ENCODE measurements at regions not wholly inside any gene's neighbourhood (a gene's known extent, or its start where the extent isn't known, plus 50 kb on each side); places are given as distances from the start of the nearest gene placed in this dataset.

GRCh38 chr15:98421419-98422129 is 226.8 kb upstream of the IGF1R start:
- DNase-seq (ENCODE audit: low read depth): no peak

- DNase-seq (ENCODE audit: low read depth): no peak
Measured at GRCh38 chr15:98422130-98422478, 226.2 kb upstream of the IGF1R start.

GRCh38 chr15:98425173-98425572 is 223.2 kb upstream of the IGF1R start:
- no peak for DNase-seq (ENCODE audit: low read depth)

- DNase-seq (ENCODE audit: low read depth): no peak
Measured at GRCh38 chr15:98427321-98427720, 221.0 kb upstream of the IGF1R start.

- peak; percentile 19 for DNase-seq (ENCODE audit: low read depth)
Measured at GRCh38 chr15:98428253-98428989, 219.9 kb upstream of the IGF1R start.

DNA sequence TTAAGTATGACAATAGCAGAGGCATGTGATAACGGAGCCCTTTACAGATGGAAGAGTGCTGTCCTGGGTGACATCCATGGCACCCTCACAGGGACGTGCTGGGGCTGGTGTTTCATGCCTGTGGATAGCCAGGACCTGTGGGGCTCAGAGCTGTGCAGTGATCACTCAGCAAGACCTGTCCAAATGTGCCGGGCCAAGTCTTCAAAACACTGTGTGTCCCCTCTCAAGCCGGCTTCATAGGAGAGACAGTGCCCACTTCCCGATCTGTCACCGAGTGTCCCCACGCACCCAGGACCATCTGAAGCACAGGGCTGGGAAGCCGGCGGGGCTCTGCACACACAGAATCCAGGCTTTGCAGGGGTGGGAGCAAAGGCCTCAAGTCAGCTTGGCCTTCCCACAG is 217.2 kb upstream of the IGF1R start:
- no peak for DNase-seq (ENCODE audit: low read depth)

DNA sequence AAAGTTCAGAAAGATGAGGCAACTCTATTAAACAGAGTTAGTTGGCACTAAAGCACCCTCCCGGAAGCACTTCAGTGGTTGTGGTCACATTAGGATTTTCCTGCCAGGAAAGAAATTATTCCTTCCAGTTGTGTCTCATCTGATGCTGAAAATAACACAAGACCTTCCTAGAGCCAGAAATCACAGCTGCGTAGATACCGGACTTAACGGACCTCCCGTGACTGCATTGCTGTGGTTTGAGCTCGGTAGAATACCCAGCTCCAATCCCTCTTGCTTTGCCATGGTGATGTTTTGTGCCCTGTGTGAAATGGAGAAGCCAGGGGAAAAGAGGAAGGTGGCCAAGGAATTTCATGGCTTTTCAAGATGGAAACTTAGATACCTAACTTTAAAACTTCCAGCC is 215.0 kb upstream of the IGF1R start:
- no peak for DNase-seq (ENCODE audit: low read depth)

DNA sequence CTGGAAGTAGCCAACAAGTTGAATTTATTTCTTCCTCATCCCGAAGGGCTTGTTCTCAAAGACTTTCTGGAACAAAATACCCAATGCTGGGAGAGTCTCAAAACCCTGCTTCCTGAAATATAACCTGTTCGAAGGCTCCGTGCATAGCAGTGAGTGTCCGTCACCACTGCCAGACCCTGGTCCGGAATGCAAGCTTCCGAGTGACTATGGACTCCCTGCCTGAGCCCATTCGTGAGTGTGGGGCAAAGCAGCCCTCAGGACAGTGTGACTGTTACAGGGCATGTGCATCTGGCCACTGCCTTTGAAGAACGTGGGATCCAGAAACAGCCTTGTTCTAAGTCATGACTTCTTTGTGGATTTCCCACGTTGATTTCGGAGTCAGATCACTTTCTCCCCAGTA is 214.5 kb upstream of the IGF1R start:
- DNase-seq (ENCODE audit: low read depth): no peak

- no peak for DNase-seq (ENCODE audit: low read depth)
Measured at GRCh38 chr15:98437752-98438151, 210.6 kb upstream of the IGF1R start.

DNA sequence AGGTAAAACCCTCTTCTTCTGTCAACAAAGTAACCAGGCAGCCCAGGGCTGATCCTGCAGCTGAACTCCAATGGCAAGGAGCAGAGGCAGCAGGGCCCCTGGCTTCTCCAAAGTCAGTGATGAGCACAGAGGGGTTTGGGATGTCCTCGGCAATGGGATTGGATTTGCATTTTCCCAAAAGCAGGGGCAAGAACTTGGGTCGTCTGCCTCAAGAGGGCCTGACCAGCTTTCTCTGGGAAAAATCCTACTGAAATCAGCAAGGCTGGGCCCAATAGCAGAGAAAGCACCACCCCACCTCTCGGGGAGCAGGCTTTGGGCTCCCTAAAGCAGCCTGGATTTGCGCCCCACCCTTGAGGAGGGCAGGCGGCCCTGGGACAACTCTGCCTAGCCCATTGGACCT is 210.0 kb upstream of the IGF1R start:
- no peak for DNase-seq (ENCODE audit: low read depth)

DNA sequence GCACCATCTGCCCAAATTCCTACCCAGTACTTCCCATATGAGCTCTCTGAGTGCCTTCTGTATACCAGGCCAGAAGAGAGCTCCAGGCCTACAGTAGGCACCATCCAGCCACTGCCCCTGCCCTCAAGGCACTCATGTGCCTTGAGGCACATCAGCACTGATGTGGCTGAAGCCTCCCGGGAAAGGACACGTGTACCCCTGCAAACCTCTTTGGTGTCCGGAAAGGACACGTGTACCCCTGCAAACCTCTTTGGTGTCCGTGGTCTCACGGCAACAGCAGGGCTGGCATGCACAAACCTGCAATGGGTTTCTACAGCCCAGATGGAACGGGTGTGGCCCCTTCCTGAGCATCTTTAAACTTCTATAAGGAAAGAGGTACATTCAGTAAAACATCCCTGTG is 209.4 kb upstream of the IGF1R start:
- no peak for DNase-seq (ENCODE audit: low read depth)

DNA sequence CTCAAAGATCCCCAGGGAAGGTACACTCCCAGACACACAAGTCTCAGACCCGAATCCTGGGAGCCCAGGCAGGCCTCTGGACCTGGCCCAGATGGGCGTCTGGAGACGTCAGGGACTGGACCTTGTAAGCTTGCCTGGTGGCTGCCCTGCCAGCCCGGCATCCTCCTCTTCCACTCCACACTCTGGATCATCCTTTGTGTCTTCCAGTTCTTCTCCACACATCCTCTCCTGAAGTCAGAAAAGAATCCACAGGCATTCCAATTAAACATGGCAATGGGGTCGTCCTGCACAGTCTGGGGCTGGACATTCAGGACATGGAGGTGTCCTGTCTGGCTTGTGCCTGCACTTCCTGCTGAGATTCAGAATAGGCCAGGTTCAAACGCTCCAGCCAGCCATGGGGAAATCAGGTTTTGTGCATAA is 208.8 kb upstream of the IGF1R start:
- no peak for DNase-seq (ENCODE audit: low read depth)

DNA sequence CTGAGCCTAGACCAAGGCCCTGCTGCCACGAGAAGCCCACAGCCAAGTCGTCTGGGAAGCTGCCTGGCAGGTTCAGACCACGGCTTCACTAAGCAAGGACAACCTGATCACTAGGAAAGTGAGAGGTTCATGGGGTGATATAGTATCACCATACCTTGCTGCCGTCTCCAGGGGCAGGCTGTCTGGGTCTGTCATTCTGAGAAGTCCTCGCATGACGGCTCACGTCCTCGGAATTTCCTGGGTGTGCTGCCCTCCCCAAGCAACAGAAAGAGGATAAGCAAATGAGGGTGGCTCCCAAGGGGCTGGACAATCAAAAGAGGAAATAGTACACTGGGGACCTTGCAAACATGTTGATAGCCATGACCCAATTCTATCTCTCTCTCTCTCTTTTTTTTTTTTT is 207.4 kb upstream of the IGF1R start:
- DNase-seq (ENCODE audit: low read depth): no peak

GRCh38 chr15:98441599-98441998 is 206.7 kb upstream of the IGF1R start:
- no peak for DNase-seq (ENCODE audit: low read depth)

DNA sequence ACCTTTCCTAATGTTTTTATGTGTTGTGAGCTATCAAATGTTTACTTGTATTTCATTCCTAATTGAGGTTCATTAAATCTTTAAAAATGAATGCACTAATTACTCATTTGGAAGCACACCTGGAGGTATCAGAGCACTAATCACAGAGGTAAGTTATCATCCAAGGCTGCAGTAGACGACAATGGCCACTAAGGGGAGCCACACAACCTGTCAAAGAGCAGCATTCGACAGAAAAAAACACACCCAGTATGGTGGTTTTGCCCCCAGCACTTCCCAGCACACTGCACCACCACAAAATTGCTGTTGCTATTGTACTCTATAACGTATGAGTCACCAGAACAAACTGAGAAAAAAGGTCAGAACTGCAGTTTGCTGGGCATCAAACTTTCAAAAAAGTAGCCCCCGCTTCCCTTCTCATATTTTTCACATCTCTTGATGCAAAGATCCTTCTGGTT is 205.9 kb upstream of the IGF1R start:
- DNase-seq (ENCODE audit: low read depth): peak; percentile 51

- DNase-seq (ENCODE audit: low read depth): no peak
Measured at GRCh38 chr15:98442901-98443300, 205.4 kb upstream of the IGF1R start.

DNA sequence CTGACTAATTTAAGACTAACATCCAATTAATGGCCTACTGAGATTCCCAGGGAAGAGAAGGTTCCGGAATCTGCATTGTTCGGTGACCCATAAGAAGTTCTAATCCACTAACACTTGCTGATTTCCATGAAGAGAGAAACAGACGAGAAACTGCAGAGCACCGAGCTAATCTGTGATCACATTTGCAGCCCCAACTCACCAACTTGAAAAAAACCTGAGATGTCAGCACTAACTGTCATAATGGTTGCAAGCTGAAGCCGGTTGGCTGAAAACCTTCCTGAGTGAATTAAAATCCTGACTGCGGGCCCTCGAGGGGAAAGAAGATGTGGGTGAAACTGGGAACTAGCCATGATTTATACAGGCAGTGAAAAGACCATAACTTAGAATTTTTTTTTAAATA is 204.8 kb upstream of the IGF1R start:
- DNase-seq (ENCODE audit: low read depth): no peak

DNA sequence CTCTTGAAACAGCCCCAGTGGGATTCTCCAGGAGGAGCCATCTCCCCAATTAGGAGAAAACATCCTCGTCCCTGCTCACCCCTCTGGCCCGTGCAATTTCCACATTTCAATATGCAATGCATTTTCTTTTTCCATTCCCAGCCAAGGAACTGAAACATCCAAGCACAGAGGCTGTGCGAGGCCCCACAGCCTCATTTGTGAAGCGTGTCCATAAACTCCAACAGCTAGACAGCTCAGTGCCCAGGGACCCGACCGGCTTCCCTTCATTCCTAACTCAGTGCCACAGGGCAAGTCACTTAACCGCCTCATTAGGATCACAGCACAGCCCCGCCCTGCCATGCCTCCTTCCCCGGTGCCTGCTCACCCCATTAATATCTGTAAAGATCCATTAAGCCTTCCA is 204.2 kb upstream of the IGF1R start:
- no peak for DNase-seq (ENCODE audit: low read depth)

DNA sequence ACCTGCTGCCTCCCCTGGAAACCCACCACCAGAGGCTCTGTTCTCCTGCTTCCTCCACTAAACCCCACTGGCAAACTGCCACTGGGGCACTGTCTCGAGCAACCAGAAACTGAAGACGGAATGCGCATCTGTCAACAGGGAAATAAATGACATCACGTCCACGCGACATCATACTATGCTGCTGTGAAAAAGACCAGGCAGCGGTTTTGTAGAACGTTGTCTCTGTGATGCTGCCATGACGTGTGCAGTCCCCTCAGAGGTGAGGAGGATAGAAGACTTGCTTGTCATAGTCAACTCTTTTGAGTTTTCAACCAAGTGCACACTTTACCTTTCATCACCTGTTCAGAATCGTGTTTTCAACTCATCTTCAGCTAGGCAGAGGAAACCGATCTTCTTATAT is 203.0 kb upstream of the IGF1R start:
- no peak for DNase-seq (ENCODE audit: low read depth)

- no peak for DNase-seq (ENCODE audit: low read depth)
Measured at GRCh38 chr15:98446083-98446482, 202.3 kb upstream of the IGF1R start.

GRCh38 chr15:98447069-98447468 is 201.3 kb upstream of the IGF1R start:
- no peak for DNase-seq (ENCODE audit: low read depth)

- no peak for DNase-seq (ENCODE audit: low read depth)
Measured at GRCh38 chr15:98451236-98451635, 197.1 kb upstream of the IGF1R start.

DNA sequence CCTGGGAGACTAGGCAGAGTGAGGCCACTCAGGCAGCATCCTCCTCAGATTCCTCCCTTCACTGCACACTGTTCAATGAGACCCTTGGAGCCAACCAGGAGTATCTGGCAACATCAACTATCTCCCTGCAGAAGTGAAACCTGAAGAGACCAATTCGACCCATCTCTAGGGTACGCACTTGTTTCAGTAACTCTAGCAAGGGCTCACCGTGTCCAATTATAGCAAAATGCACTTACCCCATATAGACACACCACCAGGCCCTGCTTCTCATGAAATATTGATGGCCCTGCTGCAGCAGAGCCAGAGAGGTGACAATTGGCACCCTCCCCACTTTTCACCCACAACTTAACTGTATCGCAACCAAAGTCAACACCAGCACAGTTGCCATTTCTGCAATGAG is 196.1 kb upstream of the IGF1R start:
- DNase-seq (ENCODE audit: low read depth): no peak

- DNase-seq (ENCODE audit: low read depth): no peak
Measured at GRCh38 chr15:98455904-98456303, 192.4 kb upstream of the IGF1R start.
